HG03139 (cell line): ENCODE measurements at regions not wholly inside any gene's neighbourhood (a gene's known extent, or its start where the extent isn't known, plus 50 kb on each side); places are given as distances from the start of the nearest gene placed in this dataset.
"Not testable (repeated sequence)": the region's sequence is repeated elsewhere in the genome, so short reads cannot be mapped to it uniquely, and the experiment has no call there.

Experiments used
- ATAC-seq: cut with Tn5 transposase; IDR thresholded peaks from one replicate; pipeline ENCODE4 v1.9.1; 2021; ENCODE audit not compliant: unreplicated experiment

- ATAC-seq, result no peak
Observed at GRCh38 chr4:29113960-29114359, 1606.2 kb upstream of the PCDH7 start.

- ATAC-seq, result not testable (repeated sequence)
Observed at GRCh38 chr4:29117231-29117722, 1602.9 kb upstream of the PCDH7 start.

- ATAC-seq, result no peak
Observed at GRCh38 chr4:29121586-29121985, 1598.6 kb upstream of the PCDH7 start.

- ATAC-seq, result no peak
Observed at GRCh38 chr4:29128810-29129209, 1591.4 kb upstream of the PCDH7 start.

GRCh38 chr4:29131304-29131703 lies 1588.9 kb upstream of the PCDH7 start:
- no peak for ATAC-seq

GRCh38 chr4:29142708-29143107 lies 1577.5 kb upstream of the PCDH7 start:
- ATAC-seq, result no peak

- no peak for ATAC-seq
Observed at GRCh38 chr4:29151584-29151983, 1568.6 kb upstream of the PCDH7 start.

- no peak for ATAC-seq
Observed at GRCh38 chr4:29153642-29154041, 1566.5 kb upstream of the PCDH7 start.

GRCh38 chr4:29175291-29175690 lies 1544.9 kb upstream of the PCDH7 start:
- ATAC-seq, result no peak

- no peak for ATAC-seq
Observed at GRCh38 chr4:29199025-29199424, 1521.1 kb upstream of the PCDH7 start.

- no peak for ATAC-seq
Observed at GRCh38 chr4:29199485-29199884, 1520.7 kb upstream of the PCDH7 start.

GRCh38 chr4:29213020-29213419 lies 1507.1 kb upstream of the PCDH7 start:
- no peak for ATAC-seq

- no peak for ATAC-seq
Observed at GRCh38 chr4:29220761-29221160, 1499.4 kb upstream of the PCDH7 start.

- no peak for ATAC-seq
Observed at GRCh38 chr4:29224911-29225310, 1495.3 kb upstream of the PCDH7 start.

GRCh38 chr4:29240641-29241040 lies 1479.5 kb upstream of the PCDH7 start:
- ATAC-seq, result no peak

- no peak for ATAC-seq
Observed at GRCh38 chr4:29243054-29243453, 1477.1 kb upstream of the PCDH7 start.

GRCh38 chr4:29243851-29244250 lies 1476.3 kb upstream of the PCDH7 start:
- ATAC-seq, result no peak

GRCh38 chr4:29259556-29259955 lies 1460.6 kb upstream of the PCDH7 start:
- ATAC-seq, result no peak

GRCh38 chr4:29262986-29263385 lies 1457.2 kb upstream of the PCDH7 start:
- no peak for ATAC-seq

- no peak for ATAC-seq
Observed at GRCh38 chr4:29276150-29276549, 1444.0 kb upstream of the PCDH7 start.

GRCh38 chr4:29277381-29277780 lies 1442.8 kb upstream of the PCDH7 start:
- no peak for ATAC-seq

- ATAC-seq, result no peak
Observed at GRCh38 chr4:29278585-29278984, 1441.6 kb upstream of the PCDH7 start.

- no peak for ATAC-seq
Observed at GRCh38 chr4:29289118-29289517, 1431.1 kb upstream of the PCDH7 start.

GRCh38 chr4:29295280-29295679 lies 1424.9 kb upstream of the PCDH7 start:
- ATAC-seq, result no peak
